ENCODE measurements at regions not wholly inside any gene's neighbourhood (a gene's known extent, or its start where the extent isn't known, plus 50 kb on each side); places are given as distances from the start of the nearest gene placed in this dataset.
A peak's percentile ranks its signal among the peaks of the same experiment; 100 is the strongest.

- no peaks in the 10 kb centered on the region for H3K9me3 Mint-ChIP-seq
- H3K27ac Mint-ChIP-seq = no peak overlapping the region
- no peaks in the 10 kb centered on the region for H3K36me3 Mint-ChIP-seq
- no peak overlapping the region for H3K4me3 Mint-ChIP-seq
- H3K4me1 Mint-ChIP-seq = peaks cover 7% of the 10 kb centered on the region
- peaks cover 10% of the 10 kb centered on the region for H3K27me3 Mint-ChIP-seq
- no peak for DNase-seq
Measured at GRCh38 chr15:39128746-39129145, 452.1 kb upstream of the THBS1 start.

- H3K9me3 Mint-ChIP-seq = no peaks in the 10 kb centered on the region
- no peaks in the 10 kb centered on the region for H3K36me3 Mint-ChIP-seq
- H3K4me3 Mint-ChIP-seq = no peak overlapping the region
- peaks cover 8% of the 10 kb centered on the region for H3K27me3 Mint-ChIP-seq
- peaks cover 6% of the 10 kb centered on the region for H3K4me1 Mint-ChIP-seq
- no peak overlapping the region for H3K27ac Mint-ChIP-seq
- DNase-seq = no peak
Measured at GRCh38 chr15:39130556-39131379, 450.1 kb upstream of the THBS1 start.

- Mint-ChIP-seq H3K9me3 (no peaks in the 10 kb centered on the region), H3K36me3 (no peaks in the 10 kb centered on the region), H3K27ac (no peak overlapping the region), H3K27me3 (peaks cover 8% of the 10 kb centered on the region), H3K4me1 (peaks cover 5% of the 10 kb centered on the region), H3K4me3 (no peak overlapping the region)
- DNase-seq = no peak
Measured at GRCh38 chr15:39131609-39132008, 449.3 kb upstream of the THBS1 start.

GRCh38 chr15:39132070-39132469 lies 448.8 kb upstream of the THBS1 start:
- DNase-seq = no peak
- Mint-ChIP-seq H3K9me3 (no peaks in the 10 kb centered on the region), H3K36me3 (no peaks in the 10 kb centered on the region), H3K4me3 (no peak overlapping the region), H3K27me3 (peaks cover 13% of the 10 kb centered on the region), H3K4me1 (peaks cover 5% of the 10 kb centered on the region), H3K27ac (no peak overlapping the region)

- peaks cover 3% of the 10 kb centered on the region for H3K4me1 Mint-ChIP-seq
- peaks cover 19% of the 10 kb centered on the region for H3K27me3 Mint-ChIP-seq
- H3K27ac Mint-ChIP-seq = no peak overlapping the region
- H3K4me3 Mint-ChIP-seq = no peak overlapping the region
- H3K36me3 Mint-ChIP-seq = no peaks in the 10 kb centered on the region
- DNase-seq = no peak
- no peaks in the 10 kb centered on the region for H3K9me3 Mint-ChIP-seq
Measured at GRCh38 chr15:39132954-39133600, 447.8 kb upstream of the THBS1 start.

- no peaks in the 10 kb centered on the region for H3K36me3 Mint-ChIP-seq
- H3K9me3 Mint-ChIP-seq = no peaks in the 10 kb centered on the region
- H3K27ac Mint-ChIP-seq = no peak overlapping the region
- H3K4me3 Mint-ChIP-seq = no peak overlapping the region
- H3K4me1 Mint-ChIP-seq = no peaks in the 10 kb centered on the region
- no peak for DNase-seq
- peaks cover 28% of the 10 kb centered on the region for H3K27me3 Mint-ChIP-seq
Measured at GRCh38 chr15:39134282-39134681, 446.6 kb upstream of the THBS1 start.

GRCh38 chr15:39135989-39136388 lies 444.9 kb upstream of the THBS1 start:
- H3K4me3 Mint-ChIP-seq = no peak overlapping the region
- no peak overlapping the region for H3K27ac Mint-ChIP-seq
- no peaks in the 10 kb centered on the region for H3K36me3 Mint-ChIP-seq
- H3K4me1 Mint-ChIP-seq = peaks cover 2% of the 10 kb centered on the region
- no peak for DNase-seq
- peaks cover 29% of the 10 kb centered on the region for H3K27me3 Mint-ChIP-seq
- H3K9me3 Mint-ChIP-seq = no peaks in the 10 kb centered on the region

- Mint-ChIP-seq H3K27me3 (peaks cover 29% of the 10 kb centered on the region), H3K4me1 (peaks cover 21% of the 10 kb centered on the region), H3K4me3 (no peak overlapping the region), H3K27ac (no peak overlapping the region), H3K9me3 (peaks cover 2% of the 10 kb centered on the region), H3K36me3 (peaks cover 10% of the 10 kb centered on the region)
- no peak for DNase-seq
Measured at GRCh38 chr15:39139431-39140059, 441.3 kb upstream of the THBS1 start.

GRCh38 chr15:39140060-39140604 lies 440.7 kb upstream of the THBS1 start:
- peaks cover 3% of the 10 kb centered on the region for H3K9me3 Mint-ChIP-seq
- H3K4me3 Mint-ChIP-seq = no peak overlapping the region
- H3K4me1 Mint-ChIP-seq = peaks cover 27% of the 10 kb centered on the region
- DNase-seq = no peak
- H3K27ac Mint-ChIP-seq = no peak overlapping the region
- peaks cover 11% of the 10 kb centered on the region for H3K36me3 Mint-ChIP-seq
- H3K27me3 Mint-ChIP-seq = peaks cover 29% of the 10 kb centered on the region

GRCh38 chr15:39142500-39142899 lies 438.4 kb upstream of the THBS1 start:
- peaks cover 35% of the 10 kb centered on the region for H3K4me1 Mint-ChIP-seq
- peaks cover 3% of the 10 kb centered on the region for H3K9me3 Mint-ChIP-seq
- peak; percentile 20 for DNase-seq
- no peak overlapping the region for H3K4me3 Mint-ChIP-seq
- H3K27me3 Mint-ChIP-seq = peaks cover 24% of the 10 kb centered on the region
- peaks cover 11% of the 10 kb centered on the region for H3K36me3 Mint-ChIP-seq
- peak overlapping the region; percentile 79 for H3K27ac Mint-ChIP-seq

- Mint-ChIP-seq H3K27me3 (peaks cover 17% of the 10 kb centered on the region), H3K4me3 (no peak overlapping the region), H3K27ac (no peak overlapping the region), H3K4me1 (peaks cover 35% of the 10 kb centered on the region), H3K9me3 (peaks cover 3% of the 10 kb centered on the region), H3K36me3 (peaks cover 11% of the 10 kb centered on the region)
- no peak for DNase-seq
Measured at GRCh38 chr15:39143479-39143878, 437.4 kb upstream of the THBS1 start.

- peak overlapping the region; percentile 91 for H3K27ac Mint-ChIP-seq
- DNase-seq = no peak
- peaks cover 3% of the 10 kb centered on the region for H3K9me3 Mint-ChIP-seq
- peaks cover 11% of the 10 kb centered on the region for H3K36me3 Mint-ChIP-seq
- peaks cover 35% of the 10 kb centered on the region for H3K4me1 Mint-ChIP-seq
- H3K4me3 Mint-ChIP-seq = no peak overlapping the region
- peaks cover 16% of the 10 kb centered on the region for H3K27me3 Mint-ChIP-seq
Measured at GRCh38 chr15:39144051-39144450, 436.8 kb upstream of the THBS1 start.

GRCh38 chr15:39144613-39145499 lies 436.0 kb upstream of the THBS1 start:
- Mint-ChIP-seq H3K27ac (peak overlapping the region; percentile 91), H3K4me1 (peaks cover 34% of the 10 kb centered on the region), H3K9me3 (peaks cover 3% of the 10 kb centered on the region), H3K36me3 (peaks cover 11% of the 10 kb centered on the region), H3K27me3 (peaks cover 21% of the 10 kb centered on the region), H3K4me3 (peak overlapping the region; percentile 22)
- DNase-seq = no peak

- peaks cover 33% of the 10 kb centered on the region for H3K4me1 Mint-ChIP-seq
- H3K9me3 Mint-ChIP-seq = peaks cover 3% of the 10 kb centered on the region
- no peak for DNase-seq
- no peak overlapping the region for H3K27ac Mint-ChIP-seq
- H3K36me3 Mint-ChIP-seq = peaks cover 11% of the 10 kb centered on the region
- H3K4me3 Mint-ChIP-seq = no peak overlapping the region
- H3K27me3 Mint-ChIP-seq = peaks cover 17% of the 10 kb centered on the region
Measured at GRCh38 chr15:39145854-39146625, 434.8 kb upstream of the THBS1 start.
